IMR-90 (cell line): ENCODE measurements at regions not wholly inside any gene's neighbourhood (a gene's known extent, or its start where the extent isn't known, plus 50 kb on each side); places are given as distances from the start of the nearest gene placed in this dataset.

Experiments used
- ATAC-seq: fragments of 200-7000 bp; cut with Tn5 transposase; 2 replicates; pipeline ENCODE4 v1.9.1; 2020; ENCODE audit warnings: low read depth, mild to moderate bottlenecking, moderate library complexity
- BruUV-seq: library from RNA; stranded (reverse); fragments of 400-500 nt; replicated peaks from 2 replicates; lab custom pipeline; 2021; lab: Mats Ljungman, UMichigan
- CTCF ChIA-PET: fragments of 300-600 bp; formaldehyde crosslinking; extraction: SDS; loops from one replicate; lab custom pipeline; 2021; ENCODE audit warnings: antibody characterized with exemption; lab: Yijun Ruan, JAX
- POLR2A ChIA-PET: fragments of 300-600 bp; sonication (Branson Sonifier 250); formaldehyde crosslinking; loops from one replicate; lab custom pipeline; 2022; ENCODE audit warnings: antibody characterized with exemption; ENCODE audit not compliant: unreplicated experiment; lab: Charles Lee
- DNase-seq: peaks from one replicate; pipeline ENCODE4 v3.0.0; 2013
- H2AFZ ChIP-seq: replicated peaks from 2 replicates; pipeline ENCODE3; 2013; ENCODE audit warnings: low read length, mild to moderate bottlenecking; ENCODE audit not compliant: poor library complexity
- H2AK5ac ChIP-seq: 2 replicates; pipeline ENCODE4 v1.6.1; 2013; ENCODE audit warnings: low read depth, low read length, inconsistent platforms
- H2AK9ac ChIP-seq: replicated peaks from 2 replicates; pipeline ENCODE3; 2013; ENCODE audit warnings: mild to moderate bottlenecking, low read depth, low read length, moderate library complexity; ENCODE audit not compliant: poor library complexity
- H2BK120ac ChIP-seq: 2 replicates; pipeline ENCODE4 v1.6.1; 2013; ENCODE audit warnings: low read depth, low read length, inconsistent platforms
- H2BK15ac ChIP-seq: 3 replicates; pipeline ENCODE4 v1.6.1; 2013; ENCODE audit warnings: low read depth, low read length, inconsistent platforms
- H2BK20ac ChIP-seq: 2 replicates; pipeline ENCODE4 v1.6.1; 2013; ENCODE audit warnings: low read depth, mild to moderate bottlenecking, inconsistent platforms, low read length, moderate library complexity
- H2BK5ac ChIP-seq: 2 replicates; pipeline ENCODE4 v1.6.1; 2013; ENCODE audit warnings: mild to moderate bottlenecking, low read depth, low read length, inconsistent platforms; ENCODE audit not compliant: poor library complexity, severe bottlenecking
- H3K14ac ChIP-seq: replicated peaks from 2 replicates; pipeline ENCODE4 v1.6.1; 2013; ENCODE audit warnings: low read depth, low read length, inconsistent platforms
- H3K18ac ChIP-seq: 2 replicates; pipeline ENCODE4 v1.6.1; 2013; ENCODE audit warnings: low read depth, low read length, control low read depth
- H3K23ac ChIP-seq: 2 replicates; pipeline ENCODE4 v1.6.1; 2013; ENCODE audit warnings: low read depth, low read length, inconsistent platforms
- H3K27ac ChIP-seq: 2 replicates; pipeline ENCODE4 v1.5.1; 2013; ENCODE audit warnings: mild to moderate bottlenecking, control low read depth, low read length; ENCODE audit not compliant: insufficient read depth
- H3K27me3 ChIP-seq: 2 replicates; pipeline ENCODE4 v1.6.1; 2013; ENCODE audit warnings: low read length; ENCODE audit not compliant: control insufficient read depth, insufficient read depth
- H3K36me3 ChIP-seq: 2 replicates; pipeline ENCODE4 v1.6.1; 2013; ENCODE audit warnings: low read length, mixed read lengths; ENCODE audit not compliant: control insufficient read depth, insufficient read depth
- H3K4ac ChIP-seq: 2 replicates; pipeline ENCODE4 v1.6.1; 2013; ENCODE audit warnings: low read depth, low read length, inconsistent platforms
- H3K4me1 ChIP-seq: 2 replicates; pipeline ENCODE4 v1.6.1; 2013; ENCODE audit warnings: low read length, mixed read lengths; ENCODE audit not compliant: control insufficient read depth, insufficient read depth
- H3K4me2 ChIP-seq: 2 replicates; pipeline ENCODE4 v1.6.1; 2013; ENCODE audit warnings: low read depth, mild to moderate bottlenecking, control low read depth, low read length, moderate library complexity
- H3K4me3 ChIP-seq: 2 replicates; pipeline ENCODE4 v1.5.1; 2013; ENCODE audit warnings: low read depth, mild to moderate bottlenecking, control low read depth, low read length, moderate library complexity; ENCODE audit not compliant: insufficient read depth
- H3K56ac ChIP-seq: 2 replicates; pipeline ENCODE4 v1.6.1; 2013; ENCODE audit warnings: low read length, inconsistent platforms; ENCODE audit not compliant: insufficient read depth; ENCODE audit errors: extremely low read depth
- H3K79me1 ChIP-seq, 2 experiments: 2 replicates each; pipeline ENCODE4 v1.6.1; 2013; ENCODE audit warnings: low read length in 2 of 2, inconsistent platforms in 1 of 2, low read depth in 1 of 2
- H3K9ac ChIP-seq: 2 replicates; pipeline ENCODE4 v1.6.1; 2013; ENCODE audit warnings: low read depth, low read length, control low read depth
- H3K9me1 ChIP-seq: 2 replicates; pipeline ENCODE4 v1.6.1; 2013; ENCODE audit warnings: low read length, inconsistent platforms; ENCODE audit not compliant: insufficient read depth
- H3K9me3 ChIP-seq: 2 replicates; pipeline ENCODE4 v1.6.1; 2013; ENCODE audit warnings: low read length; ENCODE audit not compliant: control insufficient read depth, insufficient read depth
- H4K20me1 ChIP-seq: 2 replicates; pipeline ENCODE4 v1.6.1; 2013; ENCODE audit warnings: low read length, inconsistent platforms; ENCODE audit not compliant: insufficient read depth
- H4K5ac ChIP-seq: 2 replicates; pipeline ENCODE4 v1.6.1; 2013; ENCODE audit warnings: mild to moderate bottlenecking, low read depth, low read length, control low read depth
- H4K8ac ChIP-seq, 2 experiments: 2 replicates each; pipeline ENCODE4 v1.6.1; 2013; ENCODE audit warnings: low read depth in 2 of 2, low read length in 2 of 2, control low read depth in 1 of 2, inconsistent platforms in 1 of 2
- H4K91ac ChIP-seq: 2 replicates; pipeline ENCODE4 v1.6.1; 2013; ENCODE audit warnings: low read depth, low read length, inconsistent platforms; ENCODE audit not compliant: insufficient read depth
- CHD1 ChIP-seq: IDR thresholded peaks from 2 replicates; pipeline ENCODE4 v1.6.1; 2012; ENCODE audit warnings: low read depth, low read length, improper control_type of control experiment
- FOS ChIP-seq: fragments of 150-350 bp; IDR thresholded peaks from 2 replicates; pipeline ENCODE4 v1.6.1; 2016; ENCODE audit warnings: low read depth, low read length
- MAFK ChIP-seq: IDR thresholded peaks from 2 replicates; pipeline ENCODE4 v1.6.1; 2012; ENCODE audit warnings: low read depth, low read length, improper control_type of control experiment
- MAZ ChIP-seq: IDR thresholded peaks from 2 replicates; pipeline ENCODE4 v1.6.1; 2012; ENCODE audit warnings: low read depth, mild to moderate bottlenecking, low read length, improper control_type of control experiment, moderate library complexity, borderline replicate concordance
- MXI1 ChIP-seq: IDR thresholded peaks from 2 replicates; pipeline ENCODE4 v1.6.1; 2012; ENCODE audit warnings: low read depth, mild to moderate bottlenecking, low read length, moderate library complexity, borderline replicate concordance
- POLR2A ChIP-seq: IDR thresholded peaks from 2 replicates; pipeline ENCODE4 v1.6.1; 2012; ENCODE audit warnings: mild to moderate bottlenecking, low read depth, low read length
- WGBS, 2 experiments: methylation state at CpG; one replicate each; pipeline versions ENCODE4 v1.1.5 to v1.1.7; 2013; ENCODE audit warnings: missing lambda C conversion rate in 2 of 2; ENCODE audit not compliant: insufficient read length in 1 of 2; ENCODE audit errors: extremely low coverage in 2 of 2; 5-methylcytosine and 5-hydroxymethylcytosine counted together
- dilution Hi-C: fragments of 300-500 bp; cut with HindIII; formaldehyde crosslinking; loops from one replicate; pipeline ENCODE4 v1.14.3; 2018; ENCODE audit warnings: low sequenced_read_pairs; ENCODE audit not compliant: unreplicated experiment
- in situ Hi-C: fragments of 300-500 bp; cut with MboI; formaldehyde crosslinking; loops from 3 replicates; pipeline ENCODE4 v1.14.3; 2019; ENCODE audit warnings: low sequenced_read_pairs, inconsistent platforms, mixed read lengths
- intact Hi-C: fragments of 100-400 bp; cut with micrococcal nuclease; formaldehyde crosslinking; loops from 2 replicates; pipeline ENCODE4 v1.10.0; 2022

DNA sequence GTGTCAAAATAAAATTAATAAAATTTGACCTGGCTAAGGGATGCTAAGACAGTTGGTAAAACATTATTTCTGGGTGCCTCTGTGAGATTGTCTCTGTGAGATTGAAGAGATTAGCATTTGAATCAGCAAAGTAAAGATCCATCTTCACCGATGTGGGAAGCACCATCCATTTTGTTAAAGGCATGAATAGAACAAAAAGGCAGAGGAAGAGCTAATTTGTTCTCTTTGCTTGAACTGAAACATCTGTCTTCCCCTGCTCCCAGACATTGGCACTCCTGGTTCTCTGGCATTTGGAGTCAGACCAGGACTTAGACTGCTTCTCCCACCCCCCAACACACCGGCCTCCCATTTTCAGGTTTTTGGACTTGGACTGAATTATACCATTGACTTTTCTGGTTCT, 603.8 kb upstream of the LINC00305 start:
- no peak overlapping the region for H4K91ac ChIP-seq
- DNase-seq (no peak), ATAC-seq (no peak)
- intact Hi-C loops (no loop called here), in situ Hi-C loops (no loop called here), dilution Hi-C loops (no loop called here)
- H2AK9ac ChIP-seq = no peak overlapping the region
- H4K8ac ChIP-seq = no peak overlapping the region
- no peak overlapping the region for H3K18ac ChIP-seq
- H3K56ac ChIP-seq = no peak overlapping the region
- H3K36me3 ChIP-seq = no peaks in the 10 kb centered on the region
- CTCF ChIA-PET = no interaction called here
- H3K27ac ChIP-seq = no peak overlapping the region
- no peak overlapping the region for H2AFZ ChIP-seq
- no peaks in the 10 kb centered on the region for H3K4me1 ChIP-seq
- no peak overlapping the region for H4K5ac ChIP-seq
- H3K4me2 ChIP-seq = no peak overlapping the region
- no peak overlapping the region for H3K14ac ChIP-seq
- POLR2A ChIA-PET = no interaction called here
- H2BK20ac ChIP-seq = no peak overlapping the region
- no peak overlapping the region for H3K9ac ChIP-seq
- H3K79me1 ChIP-seq = no peaks in the 10 kb centered on the region
- no peak overlapping the region for H2BK120ac ChIP-seq
- no peaks in the 10 kb centered on the region for H4K20me1 ChIP-seq
- no peak overlapping the region for H2BK5ac ChIP-seq
- H2AK5ac ChIP-seq = no peak overlapping the region
- H3K23ac ChIP-seq = no peak overlapping the region
- no peak overlapping the region for H3K4ac ChIP-seq
- H3K27me3 ChIP-seq = no peaks in the 10 kb centered on the region
- no TSS peak for BruUV-seq
- no peak overlapping the region for H3K4me3 ChIP-seq
- no CpG with 5 or more reads among the region's 2 CpGs for WGBS, 2 experiments
- TF ChIP-seq POLR2A (no peak), MAFK (no peak), CHD1 (no peak), FOS (no peak), MAZ (no peak), MXI1 (no peak)
- H3K9me3 ChIP-seq = peaks cover 5% of the 10 kb centered on the region; the same call in 1 of the 2 replicates
- no peaks in the 10 kb centered on the region for H3K9me1 ChIP-seq
- H2BK15ac ChIP-seq = no peak overlapping the region
